HG02943 (cell line): ENCODE measurements at regions not wholly inside any gene's neighbourhood (a gene's known extent, or its start where the extent isn't known, plus 50 kb on each side); places are given as distances from the start of the nearest gene placed in this dataset.

ENCODE experiments used
- ATAC-seq: cut with Tn5 transposase; IDR thresholded peaks from one replicate; pipeline ENCODE4 v1.9.1; 2021; ENCODE audit warnings: mild to moderate bottlenecking, low read depth, moderate library complexity; ENCODE audit not compliant: unreplicated experiment

GRCh38 chr16:79303959-79304387 lies 296.6 kb downstream of the MAF start:
- ATAC-seq: no peak

GRCh38 chr16:79303206-79303605 lies 297.3 kb downstream of the MAF start:
- no peak for ATAC-seq

GRCh38 chr16:79302731-79303130 lies 297.8 kb downstream of the MAF start:
- no peak for ATAC-seq

- ATAC-seq: no peak
Observed at GRCh38 chr16:79301051-79301450, 299.5 kb downstream of the MAF start.

- ATAC-seq: no peak
Observed at GRCh38 chr16:79298894-79299799, 301.4 kb downstream of the MAF start.

GRCh38 chr16:79298476-79298875 lies 302.1 kb downstream of the MAF start:
- no peak for ATAC-seq

GRCh38 chr16:79297805-79298204 lies 302.7 kb downstream of the MAF start:
- no peak for ATAC-seq

GRCh38 chr16:79297296-79297695 lies 303.2 kb downstream of the MAF start:
- ATAC-seq: no peak

- no peak for ATAC-seq
Observed at GRCh38 chr16:79296491-79296890, 304.0 kb downstream of the MAF start.

- no peak for ATAC-seq
Observed at GRCh38 chr16:79295746-79296145, 304.8 kb downstream of the MAF start.

- no peak for ATAC-seq
Observed at GRCh38 chr16:79295162-79295561, 305.4 kb downstream of the MAF start.

GRCh38 chr16:79294568-79294967 lies 306.0 kb downstream of the MAF start:
- no peak for ATAC-seq

- ATAC-seq: no peak
Observed at GRCh38 chr16:79293836-79294460, 306.6 kb downstream of the MAF start.

GRCh38 chr16:79288066-79288465 lies 312.5 kb downstream of the MAF start:
- ATAC-seq: no peak

- peak; percentile 16 for ATAC-seq
Observed at GRCh38 chr16:79287424-79287917, 313.1 kb downstream of the MAF start.

GRCh38 chr16:79286646-79287423 lies 313.7 kb downstream of the MAF start:
- peak; percentile 95 for ATAC-seq

GRCh38 chr16:79284766-79285165 lies 315.8 kb downstream of the MAF start:
- ATAC-seq: no peak

- ATAC-seq: no peak
Observed at GRCh38 chr16:79283578-79283977, 317.0 kb downstream of the MAF start.

GRCh38 chr16:79282806-79283205 lies 317.7 kb downstream of the MAF start:
- no peak for ATAC-seq

- ATAC-seq: no peak
Observed at GRCh38 chr16:79278506-79278905, 322.0 kb downstream of the MAF start.

- ATAC-seq: no peak
Observed at GRCh38 chr16:79276501-79276900, 324.0 kb downstream of the MAF start.
